Urothelium cell line (cell line): ENCODE measurements at regions not wholly inside any gene's neighbourhood (a gene's known extent, or its start where the extent isn't known, plus 50 kb on each side); places are given as distances from the start of the nearest gene placed in this dataset.
A peak's percentile ranks its signal among the peaks of the same experiment; 100 is the strongest.

Source experiments
- DNase-seq: peaks from one replicate; pipeline ENCODE4 v3.0.0; 2011; ENCODE audit warnings: low spot score, mixed read lengths
- FAIRE-seq: peaks from 2 replicates; lab custom pipeline; 2011; peaks lifted over from hg19 to GRCh38; lab: Jason Lieb, UNC

- FAIRE-seq (no peak), DNase-seq (no peak)
These were observed 210.1 kb downstream of the CDH9 start for GRCh38 chr5:26828294-26828693.

- FAIRE-seq, result no peak
- no peak for DNase-seq
These were observed 225.2 kb downstream of the CDH9 start for GRCh38 chr5:26813235-26813634.

GRCh38 chr5:26812714-26813113 lies 225.7 kb downstream of the CDH9 start:
- no peak for FAIRE-seq
- no peak for DNase-seq

- no peak for FAIRE-seq
- DNase-seq, result no peak
These were observed 230.9 kb downstream of the CDH9 start for GRCh38 chr5:26807231-26808199.

- DNase-seq (no peak), FAIRE-seq (no peak)
These were observed 233.3 kb downstream of the CDH9 start for GRCh38 chr5:26805076-26805475.

GRCh38 chr5:26802944-26803343 lies 235.4 kb downstream of the CDH9 start:
- no peak for FAIRE-seq
- DNase-seq, result no peak

- no peak for FAIRE-seq
These were observed 247.0 kb downstream of the CDH9 start for GRCh38 chr5:26791433-26791832.

GRCh38 chr5:26791021-26791420 lies 247.4 kb downstream of the CDH9 start:
- FAIRE-seq (no peak), DNase-seq (no peak)

More at GRCh38 chr5:26791433-26791832, 247.0 kb downstream of the CDH9 start:
- DNase-seq, result no peak

- DNase-seq (no peak), FAIRE-seq (no peak)
These were observed 275.2 kb downstream of the CDH9 start for GRCh38 chr5:26763215-26763614.

GRCh38 chr5:26761446-26761845 lies 276.9 kb downstream of the CDH9 start:
- DNase-seq, result no peak
- FAIRE-seq, result no peak

GRCh38 chr5:26761045-26761444 lies 277.3 kb downstream of the CDH9 start:
- DNase-seq, result no peak
- peak; percentile 17 for FAIRE-seq

GRCh38 chr5:26757941-26758340 lies 280.4 kb downstream of the CDH9 start:
- DNase-seq, result no peak
- no peak for FAIRE-seq

GRCh38 chr5:26749829-26750228 lies 288.6 kb downstream of the CDH9 start:
- DNase-seq, result no peak
- FAIRE-seq, result no peak

- FAIRE-seq (no peak), DNase-seq (no peak)
These were observed 298.2 kb downstream of the CDH9 start for GRCh38 chr5:26740182-26740581.

GRCh38 chr5:26737348-26738265 lies 300.8 kb downstream of the CDH9 start:
- FAIRE-seq (no peak), DNase-seq (no peak)

GRCh38 chr5:26727916-26728315 lies 310.5 kb downstream of the CDH9 start:
- no peak for FAIRE-seq
- no peak for DNase-seq

GRCh38 chr5:26719803-26720202 lies 318.6 kb downstream of the CDH9 start:
- FAIRE-seq, result no peak
- no peak for DNase-seq

- no peak for FAIRE-seq
- DNase-seq, result peak; percentile 60
These were observed 337.5 kb downstream of the CDH9 start for GRCh38 chr5:26700759-26701384.

GRCh38 chr5:26692952-26693351 lies 345.4 kb downstream of the CDH9 start:
- DNase-seq (no peak), FAIRE-seq (no peak)

- no peak for FAIRE-seq
These were observed 346.9 kb downstream of the CDH9 start for GRCh38 chr5:26691486-26691885.

GRCh38 chr5:26690511-26690910 lies 347.9 kb downstream of the CDH9 start:
- FAIRE-seq, result peak; percentile 13

More at GRCh38 chr5:26691486-26691885, 346.9 kb downstream of the CDH9 start:
- no peak for DNase-seq

More at GRCh38 chr5:26690511-26690910, 347.9 kb downstream of the CDH9 start:
- DNase-seq, result no peak
